GM13977 (cell line): ENCODE measurements at regions not wholly inside any gene's neighbourhood (a gene's known extent, or its start where the extent isn't known, plus 50 kb on each side); places are given as distances from the start of the nearest gene placed in this dataset.

Experiments
- DNase-seq: peaks from one replicate; pipeline ENCODE4 v3.0.0; 2012; ENCODE audit warnings: low spot score
- CTCF ChIP-seq: IDR thresholded peaks from 2 replicates; pipeline ENCODE4 v1.5.1; 2012; ENCODE audit warnings: mild to moderate bottlenecking, control low read depth; ENCODE audit not compliant: insufficient read depth; ENCODE audit errors: extremely low read depth, missing control alignments
- in situ Hi-C: fragments of 300-500 bp; cut with MboI; formaldehyde crosslinking; loops from one replicate; pipeline ENCODE4 v1.12.0; 2022; ENCODE audit warnings: low sequenced_read_pairs, low pct_unique_long_range_greater_than_20kb, mixed read lengths, inconsistent platforms; ENCODE audit not compliant: unreplicated experiment

- no peak for TF ChIP-seq CTCF
- in situ Hi-C loops: no loop called here
- DNase-seq: no peak
These were observed 1190.5 kb upstream of the EYS start for GRCh38 chr6:66897576-66897975.

- TF ChIP-seq CTCF: no peak
- in situ Hi-C loops: no loop called here
- no peak for DNase-seq
These were observed 1189.4 kb upstream of the EYS start for GRCh38 chr6:66896415-66896814.

GRCh38 chr6:66883453-66883852, 1176.4 kb upstream of the EYS start:
- in situ Hi-C loops: no loop called here
- no peak for DNase-seq
- TF ChIP-seq CTCF: no peak

GRCh38 chr6:66866801-66867200, 1159.8 kb upstream of the EYS start:
- no peak for DNase-seq
- no peak for TF ChIP-seq CTCF
- in situ Hi-C loops: no loop called here

- no peak for TF ChIP-seq CTCF
- DNase-seq: no peak
- in situ Hi-C loops: no loop called here
These were observed 1158.7 kb upstream of the EYS start for GRCh38 chr6:66865771-66866170.

- TF ChIP-seq CTCF: no peak
- in situ Hi-C loops: no loop called here
- DNase-seq: no peak
These were observed 1154.0 kb upstream of the EYS start for GRCh38 chr6:66861007-66861541.

GRCh38 chr6:66860328-66860727, 1153.3 kb upstream of the EYS start:
- no peak for DNase-seq
- in situ Hi-C loops: no loop called here
- no peak for TF ChIP-seq CTCF
